DND-41 (cell line): ENCODE measurements at regions not wholly inside any gene's neighbourhood (a gene's known extent, or its start where the extent isn't known, plus 50 kb on each side); places are given as distances from the start of the nearest gene placed in this dataset.
A peak's percentile ranks its signal among the peaks of the same experiment; 100 is the strongest.

Experiments
- ATAC-seq: fragments of 200-7000 bp; cut with Tn5 transposase; 3 replicates; pipeline ENCODE4 v1.9.1; 2021; ENCODE audit warnings: low read depth; ENCODE audit not compliant: insufficient read depth
- DNase-seq: peaks from one replicate; pipeline ENCODE4 v3.0.0-alpha.2; 2020
- H2AFZ ChIP-seq: 2 replicates; pipeline ENCODE4 v1.6.0; 2012; ENCODE audit warnings: low read depth, low read length
- H3K27ac ChIP-seq: 2 replicates; pipeline ENCODE4 v1.5.1; 2012; ENCODE audit warnings: low read length, inconsistent platforms
- H3K27me3 ChIP-seq: fragments of 200-600 bp; sonication (generic); 2 replicates; pipeline ENCODE4 v1.6.0; 2012; ENCODE audit warnings: low read length, mild to moderate bottlenecking, inconsistent platforms; ENCODE audit not compliant: insufficient read depth, poor library complexity
- H3K36me3 ChIP-seq: 2 replicates; pipeline ENCODE4 v1.5.1; 2012; ENCODE audit warnings: low read length, inconsistent platforms; ENCODE audit not compliant: insufficient read depth
- H3K4me1 ChIP-seq: 2 replicates; pipeline ENCODE4 v1.5.1; 2012; ENCODE audit warnings: mild to moderate bottlenecking, low read length; ENCODE audit not compliant: insufficient read depth
- H3K4me2 ChIP-seq: 2 replicates; pipeline ENCODE4 v1.6.0; 2012; ENCODE audit warnings: mild to moderate bottlenecking, moderate library complexity, low read length, inconsistent platforms; ENCODE audit not compliant: insufficient read depth
- H3K4me3 ChIP-seq, 2 experiments: fragments of 200-600 bp in 1 of 2; shearing (Covaris generic) in 1 of 2; 2 replicates each; pipeline ENCODE4 v1.5.1; 2012 to 2016; ENCODE audit warnings: inconsistent platforms in 2 of 2, low read length in 2 of 2, mild to moderate bottlenecking in 2 of 2, low read depth in 1 of 2, moderate library complexity in 1 of 2
- H3K79me2 ChIP-seq: 2 replicates; pipeline ENCODE4 v1.6.0; 2012; ENCODE audit warnings: low read length, inconsistent platforms; ENCODE audit not compliant: insufficient read depth
- H3K9ac ChIP-seq: 2 replicates; pipeline ENCODE4 v1.6.0; 2012; ENCODE audit warnings: low read depth, mild to moderate bottlenecking, inconsistent platforms, low read length, moderate library complexity
- H3K9me3 ChIP-seq: 2 replicates; pipeline ENCODE4 v1.5.1; 2012; ENCODE audit warnings: low read length, moderate library complexity, mild to moderate bottlenecking, inconsistent platforms; ENCODE audit not compliant: insufficient read depth, severe bottlenecking
- H4K20me1 ChIP-seq: 2 replicates; pipeline ENCODE4 v1.6.0; 2012; ENCODE audit warnings: low read length; ENCODE audit not compliant: insufficient read depth
- CTCF ChIP-seq: IDR thresholded peaks from 2 replicates; pipeline ENCODE4 v1.5.1; 2012; ENCODE audit warnings: borderline replicate concordance, low read length, moderate library complexity, mild to moderate bottlenecking; ENCODE audit not compliant: poor library complexity, severe bottlenecking; ENCODE audit errors: extremely low read depth
- EZH2 ChIP-seq: IDR thresholded peaks from 3 replicates; pipeline ENCODE4 v1.6.1; 2012; ENCODE audit warnings: borderline replicate concordance, low read depth, mild to moderate bottlenecking, moderate library complexity, low read length, inconsistent platforms; ENCODE audit not compliant: severe bottlenecking

GRCh38 chr7:55644567-55644966 is 72.3 kb upstream of the VOPP1 start:
- Histone ChIP-seq H3K4me3 (no peak overlapping the region), H4K20me1 (no peaks in the 10 kb centered on the region), H3K36me3 (no peaks in the 10 kb centered on the region), H3K4me2 (no peak overlapping the region), H3K9me3 (no peaks in the 10 kb centered on the region), H3K27me3 (no peaks in the 10 kb centered on the region), H3K9ac (no peak overlapping the region), H3K4me1 (peaks cover 12% of the 10 kb centered on the region), H3K27ac (no peak overlapping the region), H3K79me2 (no peaks in the 10 kb centered on the region), H2AFZ (no peak overlapping the region)
- TF ChIP-seq EZH2, result no peak
- TF ChIP-seq CTCF, result no peak
- no peak for DNase-seq
- no peak for ATAC-seq

- no peaks in the 10 kb centered on the region for H3K79me2 ChIP-seq
- DNase-seq (no peak), ATAC-seq (no peak)
- no peak overlapping the region for H3K4me2 ChIP-seq
- H3K4me3 ChIP-seq, result no peak overlapping the region
- H3K27ac ChIP-seq, result no peak overlapping the region
- TF ChIP-seq CTCF (no peak), EZH2 (no peak)
- H3K9me3 ChIP-seq, result no peaks in the 10 kb centered on the region
- H3K36me3 ChIP-seq, result no peaks in the 10 kb centered on the region
- no peaks in the 10 kb centered on the region for H3K27me3 ChIP-seq
- H3K9ac ChIP-seq, result no peak overlapping the region
- H4K20me1 ChIP-seq, result no peaks in the 10 kb centered on the region
- peaks cover 12% of the 10 kb centered on the region for H3K4me1 ChIP-seq
- H2AFZ ChIP-seq, result no peak overlapping the region
Measured at GRCh38 chr7:55642266-55642665, 70.0 kb upstream of the VOPP1 start.

DNA sequence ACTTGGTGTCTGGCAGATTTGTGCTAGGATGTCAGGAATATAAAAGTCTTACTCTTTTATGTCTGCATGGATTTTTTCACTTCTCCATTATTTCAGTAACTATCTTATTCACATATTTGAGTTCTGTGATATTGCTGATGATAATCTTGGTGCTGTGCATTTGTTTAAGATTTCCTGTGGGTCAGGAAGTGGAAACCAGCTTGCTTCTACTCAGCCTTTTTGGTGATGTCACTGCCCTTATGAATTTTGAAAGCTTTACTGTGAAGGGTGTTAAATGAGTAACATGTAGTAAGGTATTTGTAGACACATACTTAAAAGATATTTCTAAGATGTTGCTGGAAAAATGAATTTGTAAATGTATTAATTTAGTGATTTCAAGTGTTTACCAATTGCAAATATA is 69.5 kb upstream of the VOPP1 start:
- DNase-seq (no peak), ATAC-seq (peak; percentile 64)
- H3K4me1 ChIP-seq, result peaks cover 12% of the 10 kb centered on the region
- no peak for TF ChIP-seq EZH2
- TF ChIP-seq CTCF, result no peak
- H3K4me3 ChIP-seq, result no peak overlapping the region
- no peaks in the 10 kb centered on the region for H3K36me3 ChIP-seq
- no peaks in the 10 kb centered on the region for H3K27me3 ChIP-seq
- H2AFZ ChIP-seq, result no peak overlapping the region
- H3K79me2 ChIP-seq, result no peaks in the 10 kb centered on the region
- H3K27ac ChIP-seq, result no peak overlapping the region
- H3K9ac ChIP-seq, result no peak overlapping the region
- no peaks in the 10 kb centered on the region for H4K20me1 ChIP-seq
- H3K4me2 ChIP-seq, result no peak overlapping the region
- H3K9me3 ChIP-seq, result no peaks in the 10 kb centered on the region

- H3K4me3 ChIP-seq, result no peak overlapping the region
- no peak overlapping the region for H3K9ac ChIP-seq
- H2AFZ ChIP-seq, result no peak overlapping the region
- peaks cover 12% of the 10 kb centered on the region for H3K4me1 ChIP-seq
- H3K4me2 ChIP-seq, result no peak overlapping the region
- ATAC-seq (peak; percentile 87), DNase-seq (peak; percentile 39)
- peak; percentile 84 for TF ChIP-seq CTCF
- no peak for TF ChIP-seq EZH2
- H4K20me1 ChIP-seq, result no peaks in the 10 kb centered on the region
- no peak overlapping the region for H3K27ac ChIP-seq
- H3K79me2 ChIP-seq, result no peaks in the 10 kb centered on the region
- no peaks in the 10 kb centered on the region for H3K36me3 ChIP-seq
- no peaks in the 10 kb centered on the region for H3K9me3 ChIP-seq
- no peaks in the 10 kb centered on the region for H3K27me3 ChIP-seq
Measured at GRCh38 chr7:55641273-55641691, 69.0 kb upstream of the VOPP1 start.
